Hepatocyte (in vitro differentiated cells): ENCODE measurements at regions not wholly inside any gene's neighbourhood (a gene's known extent, or its start where the extent isn't known, plus 50 kb on each side); places are given as distances from the start of the nearest gene placed in this dataset.

ENCODE experiments used
- DNase-seq: peaks from one replicate; pipeline ENCODE4 v3.0.0-alpha.2; 2016; ENCODE audit warnings: low spot score
- H2AFZ ChIP-seq: fragments of 200-600 bp; sonication (generic); 2 replicates; pipeline ENCODE4 v1.6.0; 2016; ENCODE audit warnings: antibody characterized with exemption, mild to moderate bottlenecking
- H3K27ac ChIP-seq: fragments of 200-600 bp; sonication (generic); 2 replicates; pipeline ENCODE4 v1.5.1; 2016; ENCODE audit warnings: mild to moderate bottlenecking
- H3K27me3 ChIP-seq: fragments of 200-600 bp; sonication (generic); 2 replicates; pipeline ENCODE4 v1.6.1; 2016
- H3K36me3 ChIP-seq: fragments of 200-600 bp; sonication (generic); replicated peaks from 2 replicates; pipeline ENCODE4 v1.5.1; 2016; ENCODE audit warnings: low read depth; ENCODE audit not compliant: insufficient read depth
- H3K4me1 ChIP-seq: fragments of 200-600 bp; sonication (generic); 2 replicates; pipeline ENCODE4 v1.5.1; 2016; ENCODE audit warnings: mild to moderate bottlenecking, moderate library complexity; ENCODE audit not compliant: insufficient read depth
- H3K4me2 ChIP-seq: fragments of 200-600 bp; sonication (generic); 2 replicates; pipeline ENCODE4 v1.6.0; 2016
- H3K4me3 ChIP-seq: fragments of 200-600 bp; sonication (generic); 2 replicates; pipeline ENCODE4 v1.5.1; 2016; ENCODE audit warnings: mild to moderate bottlenecking
- H3K79me2 ChIP-seq: fragments of 200-600 bp; sonication (generic); 2 replicates; pipeline ENCODE4 v1.6.0; 2017; ENCODE audit warnings: mild to moderate bottlenecking
- H3K9me2 ChIP-seq: fragments of 200-600 bp; sonication (generic); replicated peaks from 2 replicates; pipeline ENCODE4 v1.6.0; 2017; ENCODE audit warnings: mild to moderate bottlenecking; ENCODE audit not compliant: insufficient read depth
- H3K9me3 ChIP-seq: fragments of 200-600 bp; sonication (generic); 2 replicates; pipeline ENCODE4 v1.5.1; 2016; ENCODE audit warnings: low read depth, mild to moderate bottlenecking
- H4K20me1 ChIP-seq: fragments of 200-600 bp; sonication (generic); 2 replicates; pipeline ENCODE4 v1.6.0; 2016; ENCODE audit warnings: mild to moderate bottlenecking; ENCODE audit not compliant: insufficient read depth, poor library complexity, severe bottlenecking
- EZH2 ChIP-seq: fragments of 200-600 bp; sonication (generic); IDR thresholded peaks from 2 replicates; pipeline ENCODE4 v1.6.1; 2016; ENCODE audit warnings: antibody characterized with exemption, mild to moderate bottlenecking, borderline replicate concordance
- EZH2phosphoT487 ChIP-seq: fragments of 200-600 bp; sonication (generic); IDR thresholded peaks from one replicate; pipeline ENCODE4 v1.6.1; 2018; ENCODE audit warnings: antibody characterized with exemption, mild to moderate bottlenecking, low read depth, moderate library complexity; ENCODE audit not compliant: unreplicated experiment, severe bottlenecking
- WGBS: methylation state at CpG from one replicate; pipeline ENCODE4 v1.1.6; 2016; ENCODE audit warnings: low lambda C conversion rate; ENCODE audit errors: missing lambda C conversion rate; 5-methylcytosine and 5-hydroxymethylcytosine counted together
- TF ChIP-seq, protein P1 (sequence below): fragments of 200-600 bp; sonication (generic); IDR thresholded peaks from 2 replicates; pipeline ENCODE4 v1.5.1; 2016; ENCODE audit warnings: antibody characterized with exemption, mild to moderate bottlenecking; ENCODE audit not compliant: poor library complexity

- H3K36me3 ChIP-seq = no peaks in the 10 kb centered on the region
- H4K20me1 ChIP-seq = no peaks in the 10 kb centered on the region
- no peak overlapping the region for H3K4me3 ChIP-seq
- no peaks in the 10 kb centered on the region for H3K79me2 ChIP-seq
- H3K27me3 ChIP-seq = no peaks in the 10 kb centered on the region
- no peaks in the 10 kb centered on the region for H3K9me2 ChIP-seq
- H3K4me1 ChIP-seq = peaks cover 10% of the 10 kb centered on the region
- no peak overlapping the region for H3K27ac ChIP-seq
- no peak for TF ChIP-seq EZH2phosphoT487
- TF ChIP-seq, protein P1, sequence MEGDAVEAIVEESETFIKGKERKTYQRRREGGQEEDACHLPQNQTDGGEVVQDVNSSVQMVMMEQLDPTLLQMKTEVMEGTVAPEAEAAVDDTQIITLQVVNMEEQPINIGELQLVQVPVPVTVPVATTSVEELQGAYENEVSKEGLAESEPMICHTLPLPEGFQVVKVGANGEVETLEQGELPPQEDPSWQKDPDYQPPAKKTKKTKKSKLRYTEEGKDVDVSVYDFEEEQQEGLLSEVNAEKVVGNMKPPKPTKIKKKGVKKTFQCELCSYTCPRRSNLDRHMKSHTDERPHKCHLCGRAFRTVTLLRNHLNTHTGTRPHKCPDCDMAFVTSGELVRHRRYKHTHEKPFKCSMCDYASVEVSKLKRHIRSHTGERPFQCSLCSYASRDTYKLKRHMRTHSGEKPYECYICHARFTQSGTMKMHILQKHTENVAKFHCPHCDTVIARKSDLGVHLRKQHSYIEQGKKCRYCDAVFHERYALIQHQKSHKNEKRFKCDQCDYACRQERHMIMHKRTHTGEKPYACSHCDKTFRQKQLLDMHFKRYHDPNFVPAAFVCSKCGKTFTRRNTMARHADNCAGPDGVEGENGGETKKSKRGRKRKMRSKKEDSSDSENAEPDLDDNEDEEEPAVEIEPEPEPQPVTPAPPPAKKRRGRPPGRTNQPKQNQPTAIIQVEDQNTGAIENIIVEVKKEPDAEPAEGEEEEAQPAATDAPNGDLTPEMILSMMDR = no peak
- no peak for TF ChIP-seq EZH2
- H3K4me2 ChIP-seq = no peak overlapping the region
- no peak overlapping the region for H2AFZ ChIP-seq
- no peaks in the 10 kb centered on the region for H3K9me3 ChIP-seq
- no peak for DNase-seq
These were observed 87.8 kb upstream of the CARD18 start for GRCh38 chr11:105227363-105227762.

DNA sequence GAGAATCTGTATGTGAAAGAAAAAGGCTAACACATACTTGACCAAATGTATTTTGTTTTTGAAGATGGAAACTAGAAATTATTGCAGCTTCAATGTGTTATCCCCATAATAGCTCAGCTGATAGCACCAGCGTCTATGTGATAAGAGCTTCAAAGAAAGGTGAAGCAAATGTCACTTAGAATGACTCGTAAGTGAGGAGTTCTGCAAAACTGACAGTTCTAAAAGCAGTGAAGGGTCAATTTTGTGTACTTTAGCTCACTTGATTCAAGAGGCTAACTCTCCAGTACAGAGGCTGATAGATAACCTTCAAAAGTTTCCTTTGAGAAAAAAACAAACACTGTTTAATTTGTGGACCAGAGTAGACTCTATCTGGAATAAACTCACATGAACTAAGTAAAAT lies 87.2 kb upstream of the CARD18 start:
- DNase-seq = no peak

DNA sequence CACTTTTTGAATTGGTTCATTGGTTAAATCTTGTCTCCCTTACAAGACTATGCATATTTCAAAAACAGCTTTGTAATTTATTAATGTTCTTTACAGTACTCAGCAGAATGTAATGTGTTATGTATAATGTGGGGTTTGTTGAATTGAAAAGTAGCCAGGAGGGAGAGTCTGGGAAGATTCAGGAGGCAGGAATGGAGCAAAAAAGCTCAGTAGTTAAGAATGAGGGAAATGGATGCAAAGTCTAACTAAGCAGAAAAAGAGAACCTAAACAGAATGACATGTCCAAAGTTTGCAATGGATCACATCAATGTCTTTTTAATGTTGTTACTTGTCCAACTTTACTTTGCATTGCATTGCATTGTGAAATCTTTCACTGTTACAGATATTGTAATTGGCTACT lies 86.5 kb upstream of the CARD18 start:
- no peaks in the 10 kb centered on the region for H3K79me2 ChIP-seq
- H3K9me3 ChIP-seq = no peaks in the 10 kb centered on the region
- H3K4me3 ChIP-seq = no peak overlapping the region
- no peak overlapping the region for H2AFZ ChIP-seq
- no peaks in the 10 kb centered on the region for H3K9me2 ChIP-seq
- H3K27ac ChIP-seq = no peak overlapping the region
- peaks cover 8% of the 10 kb centered on the region for H3K4me1 ChIP-seq
- no peaks in the 10 kb centered on the region for H4K20me1 ChIP-seq
- H3K36me3 ChIP-seq = no peaks in the 10 kb centered on the region
- TF ChIP-seq, protein P1 = no peak
- no peak for TF ChIP-seq EZH2phosphoT487
- H3K27me3 ChIP-seq = no peaks in the 10 kb centered on the region
- H3K4me2 ChIP-seq = no peak overlapping the region
- DNase-seq = no peak

More for the DNA sequence above, 87.2 kb upstream of the CARD18 start:
- no peaks in the 10 kb centered on the region for H4K20me1 ChIP-seq
- H3K4me3 ChIP-seq = no peak overlapping the region
- no peak overlapping the region for H3K4me2 ChIP-seq
- H3K79me2 ChIP-seq = no peaks in the 10 kb centered on the region
- no peaks in the 10 kb centered on the region for H3K9me2 ChIP-seq
- TF ChIP-seq, protein P1 = no peak
- TF ChIP-seq EZH2phosphoT487 = no peak
- no peak for TF ChIP-seq EZH2
- H3K36me3 ChIP-seq = no peaks in the 10 kb centered on the region
- H2AFZ ChIP-seq = no peak overlapping the region
- WGBS = 22% methylated on average over 2 of the region's 2 CpGs
- no peaks in the 10 kb centered on the region for H3K9me3 ChIP-seq
- H3K4me1 ChIP-seq = peaks cover 10% of the 10 kb centered on the region
- H3K27ac ChIP-seq = no peak overlapping the region
- H3K27me3 ChIP-seq = no peaks in the 10 kb centered on the region
